ENCODE measurements at regions not wholly inside any gene's neighbourhood (a gene's known extent, or its start where the extent isn't known, plus 50 kb on each side); places are given as distances from the start of the nearest gene placed in this dataset.

DNA sequence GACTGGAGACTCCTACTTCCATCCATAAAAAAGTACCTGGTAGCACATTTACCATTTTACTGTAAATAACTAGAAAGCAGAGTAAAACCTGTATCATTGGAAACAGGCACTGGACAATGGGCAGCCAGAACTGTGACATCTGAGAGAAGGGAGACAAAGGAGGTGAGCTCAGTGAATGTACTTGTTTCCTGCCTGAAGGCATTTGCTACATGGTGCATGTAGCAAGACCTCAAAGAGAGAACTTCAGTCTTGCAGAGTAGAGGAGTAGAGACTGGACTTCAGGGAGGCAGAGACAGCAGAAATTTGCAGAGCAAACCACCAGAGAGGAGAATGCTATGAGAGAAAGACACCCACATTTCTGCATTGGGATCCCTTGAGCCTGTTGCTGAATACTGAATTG is 171.0 kb upstream of the CCN2 start:
- no peak overlapping the region for H3K9ac ChIP-seq (ENCODE audit: low read length)
- H3K27me3 ChIP-seq (ENCODE audit: insufficient read depth, low read length), result no peaks in the 10 kb centered on the region
- TF ChIP-seq CTCF (IDR thresholded peaks at IDR 0.05; ENCODE audit: low read length) (no peak), EZH2 (IDR thresholded peaks at IDR 0.05; ENCODE audit: borderline replicate concordance, low read length) (no peak)
- no peak overlapping the region for H3K4me2 ChIP-seq (ENCODE audit: low read length)
- no peaks in the 10 kb centered on the region for H3K79me2 ChIP-seq (ENCODE audit: insufficient read depth, low read length)
- no peak overlapping the region for H3K27ac ChIP-seq (ENCODE audit: low read depth, low read length, poor library complexity, severe bottlenecking)
- no peaks in the 10 kb centered on the region for H3K9me2 ChIP-seq (ENCODE audit: low read depth, low read length)
- no peaks in the 10 kb centered on the region for H3K4me1 ChIP-seq (ENCODE audit: insufficient read depth, low read length, severe bottlenecking)
- H3K36me3 ChIP-seq (ENCODE audit: insufficient read depth, low read length), result no peaks in the 10 kb centered on the region
- no peak overlapping the region for H2AFZ ChIP-seq (ENCODE audit: low read length)
- no peaks in the 10 kb centered on the region for H3F3A ChIP-seq (ENCODE audit: insufficient read depth, low read length)
- no peak overlapping the region for H3K4me3 ChIP-seq (ENCODE audit: low read depth, low read length, poor library complexity, severe bottlenecking)
- no peaks in the 10 kb centered on the region for H3K9me3 ChIP-seq (ENCODE audit: low read length)
- H4K20me1 ChIP-seq (ENCODE audit: insufficient read depth, low read length), result no peaks in the 10 kb centered on the region

DNA sequence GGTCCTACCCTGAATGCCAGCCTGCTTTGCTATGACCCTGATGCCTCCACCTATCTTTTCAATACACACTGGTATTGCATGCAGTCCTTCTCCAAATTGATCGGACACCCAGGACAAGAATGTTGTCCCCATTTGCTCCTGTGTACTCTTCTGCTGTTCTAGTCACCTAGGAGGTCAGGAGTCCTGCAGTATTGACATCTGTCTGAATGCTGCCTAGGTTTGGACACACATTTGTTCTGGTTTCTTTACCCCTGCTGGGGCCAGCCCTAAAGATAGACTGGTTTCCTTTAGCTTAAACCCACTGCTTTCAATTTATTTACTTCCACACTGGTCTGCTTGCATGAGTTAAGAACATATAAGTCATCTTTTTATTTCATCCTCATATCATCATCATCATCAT is 167.0 kb upstream of the CCN2 start:
- Histone ChIP-seq H3K4me3 (ENCODE audit: low read depth, low read length, poor library complexity, severe bottlenecking) (no peak overlapping the region), H3K9ac (ENCODE audit: low read length) (no peak overlapping the region), H3K79me2 (ENCODE audit: insufficient read depth, low read length) (no peaks in the 10 kb centered on the region), H3K27ac (ENCODE audit: low read depth, low read length, poor library complexity, severe bottlenecking) (no peak overlapping the region), H3F3A (ENCODE audit: insufficient read depth, low read length) (no peaks in the 10 kb centered on the region), H3K9me3 (ENCODE audit: low read length) (no peaks in the 10 kb centered on the region), H3K4me2 (ENCODE audit: low read length) (no peak overlapping the region), H4K20me1 (ENCODE audit: insufficient read depth, low read length) (no peaks in the 10 kb centered on the region), H3K9me2 (ENCODE audit: low read depth, low read length) (no peaks in the 10 kb centered on the region), H3K4me1 (ENCODE audit: insufficient read depth, low read length, severe bottlenecking) (no peaks in the 10 kb centered on the region), H3K27me3 (ENCODE audit: insufficient read depth, low read length) (no peaks in the 10 kb centered on the region), H2AFZ (ENCODE audit: low read length) (no peak overlapping the region), H3K36me3 (ENCODE audit: insufficient read depth, low read length) (no peaks in the 10 kb centered on the region)
- TF ChIP-seq EZH2 (IDR thresholded peaks at IDR 0.05; ENCODE audit: borderline replicate concordance, low read length), result no peak
- TF ChIP-seq CTCF (IDR thresholded peaks at IDR 0.05; ENCODE audit: low read length), result no peak

DNA sequence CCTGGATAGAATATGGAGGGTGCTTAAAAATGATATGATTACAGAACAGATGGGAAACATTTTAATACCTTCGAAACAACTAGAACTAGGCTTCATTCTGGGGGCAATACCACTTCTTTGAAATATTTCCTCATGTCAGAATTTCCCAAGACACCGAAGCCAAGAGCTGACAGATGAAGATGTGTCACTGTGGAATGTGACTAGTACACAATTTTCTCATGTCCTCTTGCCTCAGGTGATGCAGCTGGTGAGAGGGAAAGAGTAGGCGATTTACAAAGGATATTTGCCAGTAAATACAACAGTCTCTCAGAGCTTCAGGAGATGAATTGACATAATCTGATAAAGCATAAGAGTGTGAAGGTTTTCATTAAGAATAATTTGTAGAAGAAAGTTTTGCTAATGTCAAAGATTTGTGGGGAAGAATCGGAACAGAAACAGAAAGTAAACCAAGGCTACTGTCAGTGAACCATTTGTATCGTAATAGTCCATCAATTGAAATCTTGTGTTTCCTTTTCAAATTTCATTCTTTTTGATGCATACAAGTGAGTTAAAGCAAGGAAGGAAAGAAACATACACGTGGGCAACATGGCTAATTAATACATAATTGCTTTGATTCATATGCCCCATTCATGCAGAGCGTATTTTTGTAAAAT is 164.7 kb upstream of the CCN2 start:
- H3K9ac ChIP-seq (ENCODE audit: low read length), result no peak overlapping the region

More for the DNA sequence above, 164.7 kb upstream of the CCN2 start:
- H3K27ac ChIP-seq (ENCODE audit: low read depth, low read length, poor library complexity, severe bottlenecking), result no peak overlapping the region
- H3K4me1 ChIP-seq (ENCODE audit: insufficient read depth, low read length, severe bottlenecking), result no peaks in the 10 kb centered on the region
- H3K4me3 ChIP-seq (ENCODE audit: low read depth, low read length, poor library complexity, severe bottlenecking), result no peak overlapping the region
- no peaks in the 10 kb centered on the region for H3K36me3 ChIP-seq (ENCODE audit: insufficient read depth, low read length)
- H2AFZ ChIP-seq (ENCODE audit: low read length), result no peak overlapping the region
- no peaks in the 10 kb centered on the region for H3K27me3 ChIP-seq (ENCODE audit: insufficient read depth, low read length)
- no peaks in the 10 kb centered on the region for H3F3A ChIP-seq (ENCODE audit: insufficient read depth, low read length)
- no peak overlapping the region for H3K4me2 ChIP-seq (ENCODE audit: low read length)
- H3K79me2 ChIP-seq (ENCODE audit: insufficient read depth, low read length), result no peaks in the 10 kb centered on the region
- no peaks in the 10 kb centered on the region for H3K9me2 ChIP-seq (ENCODE audit: low read depth, low read length)
- no peaks in the 10 kb centered on the region for H3K9me3 ChIP-seq (ENCODE audit: low read length)
- TF ChIP-seq CTCF (IDR thresholded peaks at IDR 0.05; ENCODE audit: low read length), result no peak
- no peak for TF ChIP-seq EZH2 (IDR thresholded peaks at IDR 0.05; ENCODE audit: borderline replicate concordance, low read length)
- no peaks in the 10 kb centered on the region for H4K20me1 ChIP-seq (ENCODE audit: insufficient read depth, low read length)
